NB4 (cell line): ENCODE measurements at regions not wholly inside any gene's neighbourhood (a gene's known extent, or its start where the extent isn't known, plus 50 kb on each side); places are given as distances from the start of the nearest gene placed in this dataset.

Experiments
- DNase-seq: peaks from one replicate; pipeline ENCODE4 v3.0.0; 2010; ENCODE audit warnings: low read depth
- H3K4me3 ChIP-seq: one replicate; pipeline ENCODE4 v1.5.1; 2011; ENCODE audit warnings: mild to moderate bottlenecking, low read depth, low read length, moderate library complexity
- CTCF ChIP-seq: IDR thresholded peaks from one replicate; pipeline ENCODE4 v1.5.1; 2012; ENCODE audit warnings: low read depth, low read length
- MAX ChIP-seq: IDR thresholded peaks from 2 replicates; pipeline ENCODE4 v1.6.1; 2011; ENCODE audit warnings: low read depth, low read length
- MYC ChIP-seq: IDR thresholded peaks from 2 replicates; pipeline ENCODE4 v1.6.1; 2011; ENCODE audit warnings: low read depth, low read length
- POLR2A ChIP-seq: IDR thresholded peaks from 2 replicates; pipeline ENCODE4 v1.6.1; 2011; ENCODE audit warnings: mild to moderate bottlenecking; ENCODE audit not compliant: insufficient read length; ENCODE audit errors: extremely low read depth

DNA sequence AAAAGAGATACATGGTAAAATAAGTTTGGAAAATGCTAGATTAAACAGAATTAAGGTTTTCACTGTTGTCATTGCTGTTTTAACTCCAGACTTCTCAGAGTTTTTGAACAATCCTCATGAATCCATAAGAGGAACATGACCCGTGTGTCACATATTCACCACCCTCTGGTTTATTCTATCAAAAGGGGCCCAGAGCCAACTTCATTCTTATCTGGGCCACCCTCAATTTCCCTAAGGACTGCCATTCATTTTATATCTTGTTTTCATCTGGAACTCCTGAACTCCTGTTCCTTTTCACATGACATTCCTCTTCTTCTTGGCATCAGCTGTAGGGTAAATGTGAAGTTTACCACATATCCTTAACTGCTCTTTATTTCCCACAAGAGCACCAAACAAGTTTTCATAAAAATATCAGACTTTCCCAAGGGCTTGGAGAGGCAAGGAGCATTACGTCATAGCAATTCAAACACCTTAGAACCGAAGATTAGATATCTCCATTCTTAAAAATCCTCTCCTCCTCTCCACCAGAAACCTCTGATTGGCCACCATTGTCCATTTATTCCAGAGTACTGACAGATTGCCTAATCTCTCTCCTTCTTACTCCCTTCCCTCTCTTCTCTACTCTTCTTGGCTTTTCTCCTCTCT is 225.2 kb downstream of the SEC23A start:
- TF ChIP-seq CTCF = no peak
- no peak for TF ChIP-seq MYC
- TF ChIP-seq MAX = no peak
- TF ChIP-seq POLR2A = no peak
- no peak overlapping the region for H3K4me3 ChIP-seq
- no peak for DNase-seq

GRCh38 chr14:38874721-38875120 is 228.3 kb downstream of the SEC23A start:
- no peak for DNase-seq
- H3K4me3 ChIP-seq = no peak overlapping the region
- no peak for TF ChIP-seq MAX
- TF ChIP-seq POLR2A = no peak
- no peak for TF ChIP-seq MYC
- TF ChIP-seq CTCF = no peak

- no peak for DNase-seq
- no peak for TF ChIP-seq CTCF
- TF ChIP-seq MAX = no peak
- TF ChIP-seq MYC = no peak
- TF ChIP-seq POLR2A = no peak
- no peak overlapping the region for H3K4me3 ChIP-seq
These were observed 229.0 kb downstream of the SEC23A start for GRCh38 chr14:38873941-38874612.

DNA sequence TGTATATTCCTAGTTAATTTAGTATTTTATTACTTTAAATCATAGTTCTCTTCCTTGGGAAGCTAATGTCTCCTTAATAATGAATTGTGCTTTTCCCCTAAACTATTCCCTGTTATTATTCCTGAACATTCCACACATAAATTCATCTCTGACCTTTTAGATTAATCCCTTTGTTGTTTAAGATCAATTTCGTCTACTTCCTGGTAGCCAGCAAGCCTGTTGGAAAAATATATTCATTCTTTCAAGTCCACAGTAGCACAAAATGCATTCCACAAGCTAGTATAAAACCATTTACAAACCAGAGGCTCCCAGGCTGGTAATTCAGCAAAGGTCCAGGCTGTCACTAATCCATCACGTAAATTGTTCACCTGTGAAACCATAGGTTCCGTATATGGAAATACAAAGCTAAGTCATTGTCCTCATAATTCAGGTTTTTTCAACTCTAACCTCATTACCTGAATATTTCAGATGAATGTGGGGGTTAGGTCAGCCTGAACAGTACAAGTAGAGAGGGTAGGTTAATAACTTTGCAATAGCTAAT is 232.7 kb downstream of the SEC23A start:
- TF ChIP-seq MAX (no peak), POLR2A (no peak), CTCF (no peak), MYC (no peak)
- H3K4me3 ChIP-seq = no peak overlapping the region
- DNase-seq = no peak

DNA sequence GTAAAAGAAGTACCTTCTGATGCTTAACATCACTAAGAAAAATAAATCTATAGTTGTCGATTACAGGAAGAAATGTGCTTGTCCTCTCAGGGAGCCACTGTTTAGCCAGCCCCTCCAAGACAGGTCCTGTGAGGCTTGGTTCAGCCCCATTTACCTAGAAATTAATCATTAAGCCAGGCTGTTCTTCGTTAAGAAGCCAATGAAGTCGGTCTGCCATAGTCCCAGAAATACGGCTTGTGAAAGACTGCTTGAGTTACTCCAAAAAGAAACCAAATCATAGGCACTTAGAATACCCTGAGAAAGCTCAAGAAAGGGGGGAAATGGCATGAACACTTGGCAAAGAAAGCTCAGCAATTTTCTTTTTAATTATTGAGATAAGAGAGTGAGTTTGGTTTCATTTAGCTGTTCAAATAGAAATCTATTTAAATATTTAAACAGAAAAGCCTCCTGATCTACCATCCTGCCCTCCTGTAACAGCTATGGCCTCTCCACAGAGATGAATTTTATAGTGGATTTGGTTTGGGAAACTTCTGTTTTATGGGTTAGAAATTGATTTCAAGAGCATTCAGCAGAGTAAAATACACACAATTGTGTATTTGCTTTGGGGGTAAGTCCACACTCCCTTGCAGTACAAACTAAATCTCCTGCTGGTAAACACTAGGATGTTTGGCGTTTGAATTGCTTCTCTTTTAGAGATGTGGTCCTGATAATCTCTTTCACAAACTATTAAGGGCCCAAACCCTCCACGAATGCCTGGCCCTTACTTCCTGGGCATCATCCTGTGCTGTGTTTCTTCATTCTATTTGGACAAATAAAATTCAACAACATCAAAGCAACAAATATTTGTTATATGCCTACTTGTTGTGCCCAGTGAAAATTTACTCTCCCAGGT is 234.4 kb downstream of the SEC23A start:
- no peak overlapping the region for H3K4me3 ChIP-seq
- TF ChIP-seq POLR2A (no peak), MYC (no peak), MAX (no peak), CTCF (no peak)
- DNase-seq = no peak
